ENCODE measurements at regions not wholly inside any gene's neighbourhood (a gene's known extent, or its start where the extent isn't known, plus 50 kb on each side); places are given as distances from the start of the nearest gene placed in this dataset.

- Histone ChIP-seq H3K79me2 (ENCODE audit: insufficient read depth, low read length) (no peaks in the 10 kb centered on the region), H2BK15ac (ENCODE audit: low read depth, low read length) (no peak overlapping the region), H3K79me1 (ENCODE audit: insufficient read depth, low read depth, low read length, poor library complexity, severe bottlenecking) (no peaks in the 10 kb centered on the region), H4K91ac (ENCODE audit: insufficient read length, low read depth, low read length) (no peak overlapping the region), H3K4me2 (ENCODE audit: insufficient read depth, insufficient read length, low read length) (no peak overlapping the region), H3K23me2 (ENCODE audit: insufficient read length, low read depth, low read length, poor library complexity, severe bottlenecking) (no peaks in the 10 kb centered on the region), H3K4me1 (ENCODE audit: insufficient read depth, low read length) (no peaks in the 10 kb centered on the region), H2BK5ac (ENCODE audit: insufficient read length, low read length) (no peak overlapping the region), H3K9me3 (ENCODE audit: control insufficient read depth, low read depth, low read length) (no peaks in the 10 kb centered on the region), H3K23ac (ENCODE audit: insufficient read length, low read depth, low read length) (no peak overlapping the region), H2BK120ac (ENCODE audit: low read depth, low read length, poor library complexity, severe bottlenecking) (no peak overlapping the region), H3K27ac (ENCODE audit: insufficient read length, low read depth, low read length) (no peak overlapping the region), H3T11ph (ENCODE audit: low read length) (no peak overlapping the region), H3K18ac (ENCODE audit: insufficient read length, low read depth, low read length) (no peak overlapping the region), H3K14ac (ENCODE audit: insufficient read depth, low read length) (no peak overlapping the region), H3K27me3 (ENCODE audit: insufficient read depth, low read length) (no peaks in the 10 kb centered on the region), H3K4ac (ENCODE audit: low read depth, low read length) (no peak overlapping the region), H3K56ac (ENCODE audit: insufficient read length, low read depth, low read length) (no peak overlapping the region), H2AFZ (ENCODE audit: low read length) (no peak overlapping the region), H4K8ac (replicated peaks; ENCODE audit: insufficient read length, low read depth, low read length) (no peak overlapping the region), H2BK20ac (ENCODE audit: low read depth, low read length, poor library complexity, severe bottlenecking) (no peak overlapping the region), H2BK12ac (ENCODE audit: insufficient read length, low read depth, low read length) (no peak overlapping the region), H4K20me1 (ENCODE audit: control insufficient read depth, insufficient read depth, insufficient read length) (no peaks in the 10 kb centered on the region), H2AK5ac (ENCODE audit: insufficient read length, low read length) (no peak overlapping the region), H4K5ac (ENCODE audit: insufficient read length, low read depth, low read length) (no peak overlapping the region), H3K9ac (ENCODE audit: extremely low read depth, insufficient read length, low read length) (no peak overlapping the region)
- Mint-ChIP-seq H3K4me1 (no peaks in the 10 kb centered on the region), H3K9me3 (no peaks in the 10 kb centered on the region), H3K27me3 (ENCODE audit: low read depth) (peaks cover 3% of the 10 kb centered on the region; the same call in 1 of the 2 replicates), H3K36me3 (ENCODE audit: insufficient read depth in 1 of 3, low read depth in 3 of 3) (peaks cover 0 to 5% (median 2%) of the 10 kb centered on the region in 3 experiments; a peak in 4 of 7 replicates), H3K27ac (no peak overlapping the region), H3K4me3 (no peak overlapping the region)
- DNase-seq, result no peak
- WGBS (ENCODE audit: extremely low coverage, insufficient read length, low lambda C conversion rate), result no CpG with 5 or more reads among the region's 8 CpGs
- TF ChIP-seq CTCF (conservative IDR thresholded peaks at IDR 0.05), result no peak
Measured at GRCh38 chr15:29624271-29624670, 198.0 kb downstream of the TJP1 start.

Data from H9 (cell line).